ENCODE measurements at regions not wholly inside any gene's neighbourhood (a gene's known extent, or its start where the extent isn't known, plus 50 kb on each side); places are given as distances from the start of the nearest gene placed in this dataset.
"Not testable (repeated sequence)": the region's sequence is repeated elsewhere in the genome, so short reads cannot be mapped to it uniquely, and the experiment has no call there.

- DNase-seq (ENCODE audit: low read depth, low spot score), result no peak
Observed at GRCh38 chr7:9698375-9698774, 1265.0 kb downstream of the NXPH1 start.

DNA sequence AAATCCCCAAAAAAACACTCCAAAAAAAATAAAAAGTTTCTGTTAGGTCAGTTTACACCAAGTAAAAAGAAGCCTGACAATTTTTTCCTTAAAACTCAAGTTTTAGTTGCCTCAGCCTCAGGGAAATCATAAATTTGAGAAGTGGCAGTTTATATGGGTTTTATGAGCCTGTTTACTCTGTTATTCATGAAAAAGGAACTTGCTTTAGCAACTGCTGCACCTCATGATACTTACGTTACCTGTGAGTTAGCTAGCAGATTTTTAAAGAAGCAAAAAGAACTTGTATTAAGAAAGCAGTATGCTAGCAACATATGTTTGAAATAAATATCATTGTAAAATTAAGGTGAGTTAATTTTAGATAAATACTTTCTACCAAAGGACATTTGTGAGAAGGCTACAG lies 1264.5 kb upstream of the PHF14 start:
- no peak for DNase-seq (ENCODE audit: low read depth, low spot score)

DNA sequence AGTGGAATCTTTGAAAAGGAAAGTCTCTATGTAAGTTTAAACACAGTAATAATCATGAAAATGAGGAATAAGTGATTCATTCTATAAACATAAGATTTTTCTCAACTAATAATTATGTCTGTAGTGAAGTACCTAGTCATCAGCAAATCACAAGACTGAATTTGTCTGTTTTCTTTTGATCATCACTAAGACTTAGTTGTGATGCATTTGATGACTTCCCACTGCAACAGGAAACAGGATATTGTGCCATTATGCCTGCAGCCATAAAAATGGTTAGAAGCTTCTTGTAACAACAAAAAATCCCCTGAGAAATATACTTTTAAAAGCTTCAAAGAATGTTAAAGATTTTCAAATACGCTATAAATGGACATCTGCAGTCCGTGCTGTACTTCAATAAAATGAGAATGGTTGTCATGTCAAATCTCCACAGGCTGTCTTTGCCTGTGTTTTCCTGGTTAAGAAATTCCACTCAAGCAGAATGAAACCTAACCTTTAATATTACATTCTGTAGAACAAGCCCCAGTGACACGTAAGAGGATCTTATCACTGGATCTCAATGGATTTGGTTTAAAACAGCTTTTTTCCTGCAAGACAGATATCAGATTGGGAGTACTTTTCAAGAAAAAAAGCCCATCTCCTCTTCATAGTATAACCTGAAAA lies 1262.3 kb upstream of the PHF14 start:
- no peak for DNase-seq (ENCODE audit: low read depth, low spot score)

DNA sequence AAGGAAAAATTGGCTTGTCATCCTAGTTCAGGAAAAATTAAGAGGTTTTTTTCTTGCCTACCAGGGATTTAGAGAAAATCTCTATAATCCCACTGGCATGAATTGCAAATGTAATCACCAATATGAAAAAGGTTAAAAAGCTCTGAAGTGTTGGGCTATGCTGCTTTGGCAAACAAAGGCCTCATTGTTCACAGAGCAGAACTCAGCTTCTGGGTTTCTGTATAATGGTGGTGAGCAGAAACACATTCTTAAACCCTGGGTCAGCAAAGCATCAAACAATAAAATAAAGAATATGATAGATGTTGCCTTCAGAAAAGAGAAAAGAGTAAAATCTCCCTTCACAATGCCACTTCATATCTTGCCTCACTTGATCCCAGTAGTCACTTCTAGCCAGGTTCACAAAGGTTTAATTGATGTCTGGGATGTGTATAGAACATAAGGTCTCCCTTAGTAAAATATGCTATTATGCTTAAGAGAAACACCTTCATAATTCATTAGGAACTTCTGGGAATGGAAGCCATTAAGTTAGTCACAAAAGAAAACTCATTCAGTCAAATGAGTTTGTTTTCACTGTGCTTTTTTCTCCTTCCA lies 1255.5 kb upstream of the PHF14 start:
- peak; percentile 70 for DNase-seq (ENCODE audit: low read depth, low spot score)

DNA sequence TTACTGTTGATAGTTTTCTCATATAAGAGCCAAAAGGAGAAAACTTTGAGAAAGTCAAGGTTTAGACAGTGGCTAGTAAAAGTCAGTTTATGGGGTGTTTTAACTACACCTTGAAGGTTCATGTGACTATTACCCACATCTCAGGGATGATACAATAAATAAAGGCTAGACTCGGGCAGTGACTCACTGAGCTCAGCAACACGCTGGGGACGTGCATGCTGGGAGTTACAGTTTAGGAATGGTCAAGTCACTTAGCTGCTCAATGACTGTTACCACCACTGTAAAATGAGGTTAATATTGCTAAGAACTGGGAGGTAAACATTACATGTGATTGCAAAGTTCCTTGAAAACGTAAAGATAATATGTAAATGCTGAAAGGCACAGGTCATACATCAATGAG lies 1254.4 kb upstream of the PHF14 start:
- peak; percentile 44 for DNase-seq (ENCODE audit: low read depth, low spot score)

GRCh38 chr7:9719721-9720120 lies 1254.0 kb upstream of the PHF14 start:
- DNase-seq (ENCODE audit: low read depth, low spot score), result no peak

GRCh38 chr7:9725940-9726663 lies 1247.6 kb upstream of the PHF14 start:
- DNase-seq (ENCODE audit: low read depth, low spot score), result not testable (repeated sequence)

- not testable (repeated sequence) for DNase-seq (ENCODE audit: low read depth, low spot score)
Observed at GRCh38 chr7:9726811-9727210, 1246.9 kb upstream of the PHF14 start.

DNA sequence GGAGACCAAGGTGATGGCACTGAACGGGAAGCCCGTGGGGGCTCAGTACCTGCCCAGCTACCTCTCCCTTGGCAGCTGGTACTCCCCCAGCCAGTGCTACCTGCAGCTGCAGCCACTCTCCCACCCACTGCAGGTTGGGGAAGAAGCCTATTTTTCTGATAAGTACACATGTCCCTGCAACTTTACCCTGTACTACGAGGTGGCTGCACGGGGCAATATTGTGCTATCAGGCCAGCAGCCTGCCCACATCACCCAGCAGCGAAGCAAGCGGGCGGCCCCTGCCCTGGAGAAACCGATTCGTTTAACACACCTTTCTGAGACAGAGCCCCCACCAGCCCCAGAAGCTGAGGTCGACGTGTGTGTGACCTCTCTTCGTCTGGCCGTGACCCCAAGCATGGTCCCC lies 1246.2 kb upstream of the PHF14 start:
- DNase-seq (ENCODE audit: low read depth, low spot score), result not testable (repeated sequence)

DNA sequence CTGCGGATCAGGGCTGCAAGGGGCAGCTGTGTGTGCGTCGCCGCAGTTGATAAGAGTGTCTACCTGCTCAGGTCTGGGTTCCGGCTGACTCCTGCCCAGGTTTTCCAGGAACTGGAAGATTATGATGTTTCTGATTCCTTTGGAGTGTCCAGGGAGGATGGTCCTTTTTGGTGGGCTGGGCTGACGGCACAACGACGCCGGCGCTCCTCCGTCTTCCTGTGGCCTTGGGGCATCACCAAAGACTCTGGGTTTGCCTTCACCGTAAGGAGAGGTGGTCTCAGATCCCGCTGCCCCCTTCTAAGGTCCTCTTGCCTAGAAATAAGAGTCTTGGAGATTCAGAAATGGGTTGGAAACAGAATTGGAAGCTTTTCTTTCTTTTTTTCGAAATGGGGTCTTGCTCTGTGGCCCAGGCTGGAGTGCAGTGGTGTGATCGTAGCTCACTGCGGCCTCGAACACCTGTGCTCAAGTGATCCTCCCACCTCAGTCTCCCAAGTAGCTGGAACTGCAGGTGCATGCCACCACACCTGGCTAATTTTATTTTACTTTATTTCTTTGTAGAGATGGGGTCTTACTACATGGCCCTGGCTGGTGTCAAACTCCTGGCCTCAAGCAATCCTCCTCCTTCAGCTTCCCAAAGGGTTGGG lies 1245.5 kb upstream of the PHF14 start:
- not testable (repeated sequence) for DNase-seq (ENCODE audit: low read depth, low spot score)

GRCh38 chr7:9752033-9752432 lies 1221.6 kb upstream of the PHF14 start:
- DNase-seq (ENCODE audit: low read depth, low spot score), result no peak

- no peak for DNase-seq (ENCODE audit: low read depth, low spot score)
Observed at GRCh38 chr7:9761224-9761623, 1212.4 kb upstream of the PHF14 start.

GRCh38 chr7:9776900-9777299 lies 1196.8 kb upstream of the PHF14 start:
- DNase-seq (ENCODE audit: low read depth, low spot score), result peak; percentile 27

GRCh38 chr7:9778367-9778766 lies 1195.3 kb upstream of the PHF14 start:
- no peak for DNase-seq (ENCODE audit: low read depth, low spot score)

- DNase-seq (ENCODE audit: low read depth, low spot score), result no peak
Observed at GRCh38 chr7:9781710-9782109, 1192.0 kb upstream of the PHF14 start.

DNA sequence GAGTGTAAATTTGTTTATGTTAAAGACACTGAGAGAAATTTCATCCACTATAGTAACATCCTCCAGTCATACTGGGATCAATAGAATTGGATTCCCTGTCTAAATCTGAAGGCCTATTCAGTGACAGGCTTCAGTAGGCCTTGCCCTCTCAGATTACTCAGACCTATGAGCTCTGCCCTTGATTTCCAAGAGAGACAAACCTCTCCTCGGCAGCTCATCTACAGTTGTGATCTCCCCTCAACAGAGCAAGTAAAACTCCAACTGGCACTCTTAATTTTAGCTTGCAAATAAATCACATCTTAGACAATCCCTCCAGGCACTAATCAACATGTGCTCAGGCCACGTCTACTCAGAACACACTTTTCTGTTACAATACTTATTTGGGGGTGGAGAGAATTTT lies 1191.4 kb upstream of the PHF14 start:
- DNase-seq (ENCODE audit: low read depth, low spot score), result no peak

GRCh38 chr7:9785211-9785610 lies 1188.5 kb upstream of the PHF14 start:
- DNase-seq (ENCODE audit: low read depth, low spot score), result no peak

DNA sequence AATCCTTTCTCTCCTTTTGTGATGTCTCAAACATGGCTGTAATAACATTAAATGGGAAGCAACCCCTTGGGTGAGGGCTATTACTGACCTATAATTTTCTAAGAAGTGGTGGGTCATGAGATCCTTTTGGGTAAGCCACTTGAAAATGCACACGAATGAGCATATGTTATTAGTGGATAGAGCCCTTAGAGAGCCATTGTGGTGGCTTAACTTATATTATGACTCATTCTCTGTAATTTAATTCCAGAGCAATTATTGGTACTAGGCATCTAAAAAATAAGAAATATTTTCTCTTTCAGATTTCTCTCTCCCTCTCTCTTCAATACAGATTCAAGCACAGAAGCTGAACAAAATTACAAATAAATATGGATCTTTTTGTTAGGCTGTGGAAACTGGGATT lies 1177.4 kb upstream of the PHF14 start:
- DNase-seq (ENCODE audit: low read depth, low spot score), result no peak

DNA sequence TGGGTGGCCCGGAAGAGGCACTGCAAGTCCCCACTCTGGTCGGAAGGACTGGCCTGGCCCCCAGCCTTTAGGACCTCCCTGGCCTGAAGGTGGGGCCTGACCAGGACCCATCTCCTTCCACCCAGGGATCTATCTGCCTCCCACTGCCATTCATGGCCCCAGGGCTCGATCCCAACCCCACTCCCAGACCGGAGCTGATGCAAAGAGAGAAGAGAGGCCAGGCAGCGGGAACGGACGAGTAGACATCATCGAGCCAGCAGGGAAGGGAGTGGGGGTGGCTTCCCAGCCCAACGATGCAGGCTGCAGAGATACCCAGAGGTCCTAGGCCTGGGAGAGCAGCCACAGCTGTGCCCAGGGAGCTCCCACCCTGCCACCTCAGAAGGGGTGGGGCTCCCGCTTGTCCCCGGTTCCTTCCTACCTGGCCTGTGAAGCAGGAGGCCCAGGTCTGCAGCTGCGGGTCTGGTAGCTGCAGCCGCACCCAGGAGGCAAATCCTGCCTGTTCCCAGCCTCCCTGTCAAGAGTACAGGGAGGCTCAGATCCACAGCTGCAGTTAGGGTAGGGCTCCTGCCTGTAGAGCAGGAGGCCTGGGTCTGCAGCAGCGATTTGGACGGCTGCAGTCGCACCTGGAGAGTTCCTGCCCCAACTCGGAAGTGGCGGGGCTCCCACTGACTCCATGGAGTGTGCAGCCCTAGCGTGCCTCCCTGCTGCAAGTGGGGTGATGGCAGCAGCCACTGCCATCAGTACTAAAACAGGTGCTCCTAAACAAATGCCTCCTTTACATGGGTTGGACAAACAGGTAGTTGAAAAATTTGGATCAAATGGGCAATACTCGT lies 1151.0 kb upstream of the PHF14 start:
- DNase-seq (ENCODE audit: low read depth, low spot score), result no peak

- DNase-seq (ENCODE audit: low read depth, low spot score), result no peak
Observed at GRCh38 chr7:9835199-9835598, 1138.5 kb upstream of the PHF14 start.

GRCh38 chr7:9836671-9837070 lies 1137.0 kb upstream of the PHF14 start:
- DNase-seq (ENCODE audit: low read depth, low spot score), result no peak

GRCh38 chr7:9842301-9842700 lies 1131.4 kb upstream of the PHF14 start:
- no peak for DNase-seq (ENCODE audit: low read depth, low spot score)
